ENCODE measurements at regions not wholly inside any gene's neighbourhood (a gene's known extent, or its start where the extent isn't known, plus 50 kb on each side); places are given as distances from the start of the nearest gene placed in this dataset.

DNA sequence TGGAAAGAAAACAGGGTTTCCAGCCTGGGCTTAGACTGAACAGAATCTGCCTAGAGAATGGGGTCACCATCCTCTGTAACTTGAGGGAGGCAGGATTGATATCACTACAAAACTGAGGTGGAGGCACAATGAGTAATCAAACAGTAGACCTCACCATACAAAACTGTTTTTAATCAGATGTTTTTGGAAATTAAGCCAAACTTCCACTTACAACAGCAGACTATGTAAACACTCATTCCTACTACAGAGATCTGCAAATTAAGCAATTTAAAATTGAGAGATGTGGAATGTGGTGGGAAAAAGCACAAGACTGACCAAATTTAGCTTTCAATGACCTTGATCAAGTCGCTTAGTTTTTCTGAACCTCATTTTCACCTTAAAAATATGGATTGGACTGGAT, 104.3 kb upstream of the SLC38A4 start:
- Mint-ChIP-seq H3K36me3 (peaks cover 0 to 4% (median 0%) of the 10 kb centered on the region in 5 donors), H3K27me3 (peaks cover 8 to 23% (median 14%) of the 10 kb centered on the region in 5 donors), H3K4me1 (peaks cover 0 to 6% (median 0%) of the 10 kb centered on the region in 7 donors), H3K4me3 (no peak overlapping the region), H3K27ac (no peak overlapping the region), H3K9me3 (peaks cover 0 to 3% (median 0%) of the 10 kb centered on the region in 11 donors)
- CTCF ChIA-PET = interaction anchor here (0.7 kb wide), 1 partner anchor 942 kb away, joined by 3 read pairs; no protein-coding TSS in a partner anchor
- intact Hi-C loops (cut with micrococcal nuclease) = loop anchor here in 1 of 2 donors (5.0 kb wide), 1 partner anchor 588 kb away; no protein-coding TSS in a partner anchor
- no peak for DNase-seq
- H3K9me3 ChIP-seq (ENCODE audit: control insufficient read depth in 2 of 3, low read length in 3 of 3) = no peaks in the 10 kb centered on the region
- no peaks in the 10 kb centered on the region for H3K4me1 ChIP-seq (ENCODE audit: control insufficient read depth in 2 of 2, insufficient read depth in 2 of 2, low read length in 2 of 2)
- H3K36me3 ChIP-seq (ENCODE audit: control insufficient read depth in 2 of 3, insufficient read depth in 3 of 3, low read length in 3 of 3) = no peaks in the 10 kb centered on the region
- no peak overlapping the region for H3K27ac ChIP-seq (ENCODE audit: low read depth, low read length)
- ATAC-seq = no peak
- POLR2A ChIA-PET = no interaction called here
- no peaks in the 10 kb centered on the region for H3K27me3 ChIP-seq (ENCODE audit: control insufficient read depth in 2 of 2, insufficient read depth in 2 of 2, low read length in 2 of 2)
- no peak overlapping the region for H3K4me3 ChIP-seq (ENCODE audit: low read length)

DNA sequence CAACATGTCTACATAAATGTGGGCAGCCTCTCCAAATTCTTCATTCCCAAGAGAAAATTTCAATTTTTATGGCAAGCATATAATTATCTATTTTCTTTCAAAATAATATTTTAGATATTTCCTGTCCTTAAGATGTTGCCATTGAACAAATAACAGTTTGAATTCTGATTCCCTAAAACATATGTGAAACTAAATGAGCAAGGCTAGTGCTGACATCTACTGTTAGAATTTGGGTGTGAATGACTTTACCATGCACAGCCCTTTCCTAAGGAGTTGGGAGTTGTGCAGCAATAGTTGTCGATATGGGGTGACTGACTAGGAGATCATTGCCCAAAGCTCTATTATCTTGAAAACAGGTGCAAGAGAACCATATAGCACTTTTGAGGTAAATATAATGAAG, 108.2 kb upstream of the SLC38A4 start:
- intact Hi-C loops (cut with micrococcal nuclease) = loop anchor here (1.0 to 5.0 kb wide), 5 partner anchors 592 to 862 kb away; no protein-coding TSS in a partner anchor

DNA sequence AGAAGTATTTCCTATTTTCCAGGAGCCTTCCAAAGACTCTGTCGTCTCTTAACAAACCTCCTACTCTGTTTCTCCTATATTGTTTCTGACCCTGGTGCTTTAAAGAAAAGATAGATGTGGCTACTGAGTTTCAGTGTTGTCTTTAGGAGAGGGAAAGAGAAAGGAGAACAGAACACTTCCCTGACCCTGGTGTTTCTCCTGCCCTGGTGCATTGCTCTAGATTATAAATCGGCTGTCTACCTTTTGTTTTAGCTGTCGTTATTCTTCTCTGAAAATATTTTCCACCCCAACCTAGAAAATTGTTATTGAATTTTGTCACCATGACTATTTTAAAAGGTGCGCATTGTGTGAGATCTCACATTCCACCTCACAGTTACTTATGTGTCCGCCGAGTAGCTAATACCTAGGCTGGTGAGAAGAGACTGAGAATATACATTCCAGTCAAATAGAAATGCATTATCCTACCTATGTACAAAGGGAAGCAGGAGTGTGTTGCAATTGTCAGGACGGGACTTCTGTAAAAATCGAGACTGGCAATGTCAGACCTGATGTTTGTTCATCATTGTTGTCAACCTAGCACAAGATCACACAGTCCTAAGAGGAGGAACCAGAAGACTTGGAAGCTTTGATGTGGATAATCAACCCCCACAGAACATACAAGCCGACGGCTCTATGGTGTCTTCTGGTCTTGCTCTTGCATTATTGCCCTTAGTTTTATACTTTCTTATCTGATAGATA, 108.7 kb upstream of the SLC38A4 start:
- no peak for ATAC-seq
- Histone ChIP-seq H3K27me3 (ENCODE audit: control insufficient read depth in 2 of 2, insufficient read depth in 2 of 2, low read length in 2 of 2) (no peaks in the 10 kb centered on the region), H3K4me3 (ENCODE audit: low read length) (no peak overlapping the region), H3K4me1 (ENCODE audit: control insufficient read depth in 2 of 2, insufficient read depth in 2 of 2, low read length in 2 of 2) (no peaks in the 10 kb centered on the region), H3K27ac (ENCODE audit: low read depth, low read length) (no peak overlapping the region), H3K9me3 (ENCODE audit: control insufficient read depth in 2 of 3, low read length in 3 of 3) (no peaks in the 10 kb centered on the region), H3K36me3 (ENCODE audit: control insufficient read depth in 2 of 3, insufficient read depth in 3 of 3, low read length in 3 of 3) (no peaks in the 10 kb centered on the region)
- no peaks in the 10 kb centered on the region for H3K36me3 Mint-ChIP-seq
- no peak overlapping the region for H3K4me3 Mint-ChIP-seq
- POLR2A ChIA-PET = no interaction called here
- H3K4me1 Mint-ChIP-seq = peaks cover 0 to 6% (median 0%) of the 10 kb centered on the region in 7 donors
- peaks cover 5 to 32% (median 16%) of the 10 kb centered on the region in 5 donors for H3K27me3 Mint-ChIP-seq
- peaks cover 0 to 1% (median 0%) of the 10 kb centered on the region in 11 donors for H3K9me3 Mint-ChIP-seq
- CTCF ChIA-PET = interaction anchor here (1.2 to 1.4 kb wide), 2 partner anchors 583 to 810 kb away, joined by 3 read pairs; no protein-coding TSS in a partner anchor
- intact Hi-C loops (cut with micrococcal nuclease) = loop anchor here (1.0 to 5.0 kb wide), 5 partner anchors 592 to 862 kb away; no protein-coding TSS in a partner anchor
- peak in 1 of 9 donors; percentile 9 for DNase-seq
- no peak overlapping the region for H3K27ac Mint-ChIP-seq

More for the DNA sequence above, 108.2 kb upstream of the SLC38A4 start:
- H3K36me3 ChIP-seq (ENCODE audit: control insufficient read depth in 2 of 3, insufficient read depth in 3 of 3, low read length in 3 of 3) = no peaks in the 10 kb centered on the region
- CTCF ChIA-PET = interaction anchor here (1.2 to 1.4 kb wide), 2 partner anchors 582 to 809 kb away, joined by 3 read pairs; no protein-coding TSS in a partner anchor
- ATAC-seq = no peak
- no peaks in the 10 kb centered on the region for H3K27me3 ChIP-seq (ENCODE audit: control insufficient read depth in 2 of 2, insufficient read depth in 2 of 2, low read length in 2 of 2)
- POLR2A ChIA-PET = no interaction called here
- Mint-ChIP-seq H3K4me1 (peaks cover 0 to 6% (median 0%) of the 10 kb centered on the region in 7 donors), H3K27me3 (peaks cover 5 to 32% (median 16%) of the 10 kb centered on the region in 5 donors), H3K27ac (no peak overlapping the region), H3K36me3 (no peaks in the 10 kb centered on the region), H3K4me3 (no peak overlapping the region), H3K9me3 (peaks cover 0 to 1% (median 0%) of the 10 kb centered on the region in 11 donors)
- no peaks in the 10 kb centered on the region for H3K9me3 ChIP-seq (ENCODE audit: control insufficient read depth in 2 of 3, low read length in 3 of 3)
- no peaks in the 10 kb centered on the region for H3K4me1 ChIP-seq (ENCODE audit: control insufficient read depth in 2 of 2, insufficient read depth in 2 of 2, low read length in 2 of 2)
- H3K27ac ChIP-seq (ENCODE audit: low read depth, low read length) = no peak overlapping the region
- peak in 3 of 9 donors; percentile 2 to 17 (median 15) for DNase-seq
- no peak overlapping the region for H3K4me3 ChIP-seq (ENCODE audit: low read length)

DNA sequence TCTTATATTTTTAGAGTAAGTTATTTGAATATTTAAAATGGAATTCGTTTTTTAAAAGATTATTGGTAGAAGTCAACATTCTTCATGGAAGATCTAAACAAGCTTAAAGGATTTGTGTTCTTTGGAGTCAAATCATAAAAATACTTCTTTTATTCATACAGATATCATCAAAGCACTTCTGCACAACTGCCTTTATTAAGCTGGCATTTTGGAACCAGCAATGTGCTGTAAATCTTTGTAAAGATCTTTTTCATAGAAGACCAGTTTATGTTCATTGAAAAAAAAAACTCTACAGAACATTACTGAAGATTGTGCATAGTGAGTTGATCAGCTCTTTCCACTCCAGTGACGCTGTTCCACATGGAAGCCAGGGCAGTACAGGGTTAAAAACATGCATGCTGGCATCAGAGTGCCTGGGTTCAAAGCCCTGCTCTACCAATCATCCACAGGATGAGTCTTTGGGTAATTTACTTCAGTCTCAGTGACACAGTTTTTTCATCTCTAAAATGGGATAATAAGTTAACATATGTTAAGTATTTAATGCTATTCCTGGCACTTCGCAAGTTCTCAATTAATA, 109.6 kb upstream of the SLC38A4 start:
- peaks cover 5 to 32% (median 16%) of the 10 kb centered on the region in 5 donors for H3K27me3 Mint-ChIP-seq
- no peaks in the 10 kb centered on the region for H3K9me3 ChIP-seq (ENCODE audit: control insufficient read depth in 2 of 3, low read length in 3 of 3)
- H3K36me3 Mint-ChIP-seq = no peaks in the 10 kb centered on the region
- no peak for DNase-seq
- intact Hi-C loops (cut with micrococcal nuclease) = loop anchor here in 1 of 2 donors (2.0 kb wide), 1 partner anchor 783 kb away; no protein-coding TSS in a partner anchor
- ChIA-PET POLR2A (no interaction called here), CTCF (interaction anchor here (0.6 to 1.2 kb wide), 4 partner anchors 26 to 1131 kb away, joined by 3 read pairs; no protein-coding TSS in a partner anchor)
- H3K4me1 ChIP-seq (ENCODE audit: control insufficient read depth in 2 of 2, insufficient read depth in 2 of 2, low read length in 2 of 2) = no peaks in the 10 kb centered on the region
- peaks cover 0 to 6% (median 0%) of the 10 kb centered on the region in 7 donors for H3K4me1 Mint-ChIP-seq
- no peak overlapping the region for H3K4me3 ChIP-seq (ENCODE audit: low read length)
- no peaks in the 10 kb centered on the region for H3K36me3 ChIP-seq (ENCODE audit: control insufficient read depth in 2 of 3, insufficient read depth in 3 of 3, low read length in 3 of 3)
- H3K4me3 Mint-ChIP-seq = no peak overlapping the region
- H3K27ac ChIP-seq (ENCODE audit: low read depth, low read length) = no peak overlapping the region
- peaks cover 0 to 1% (median 0%) of the 10 kb centered on the region in 11 donors for H3K9me3 Mint-ChIP-seq
- no peak overlapping the region for H3K27ac Mint-ChIP-seq
- no peaks in the 10 kb centered on the region for H3K27me3 ChIP-seq (ENCODE audit: control insufficient read depth in 2 of 2, insufficient read depth in 2 of 2, low read length in 2 of 2)
- no peak for ATAC-seq

DNA sequence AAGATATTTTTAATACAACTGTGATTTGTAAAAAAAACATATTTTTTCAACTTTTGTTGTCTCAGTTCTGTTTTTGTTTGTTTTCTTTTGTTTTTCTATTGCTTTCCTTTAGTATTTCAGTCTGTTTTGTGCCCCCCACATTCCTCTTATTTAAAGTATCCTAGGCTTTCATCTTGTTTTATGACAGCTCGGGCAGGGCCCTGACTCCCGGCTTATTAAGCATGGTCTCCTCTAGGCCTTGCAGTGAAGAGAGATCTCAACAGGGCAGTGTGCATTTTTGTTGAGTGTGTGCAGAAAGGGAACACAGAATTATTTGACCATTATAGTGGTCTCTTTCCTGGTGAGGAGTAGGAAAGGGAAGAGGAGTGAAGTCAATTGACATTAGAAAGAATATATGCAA, 110.2 kb upstream of the SLC38A4 start:
- Mint-ChIP-seq H3K36me3 (no peaks in the 10 kb centered on the region), H3K4me1 (peaks cover 0 to 6% (median 0%) of the 10 kb centered on the region in 7 donors), H3K27ac (no peak overlapping the region), H3K9me3 (peaks cover 0 to 1% (median 0%) of the 10 kb centered on the region in 11 donors), H3K27me3 (peaks cover 5 to 32% (median 16%) of the 10 kb centered on the region in 5 donors), H3K4me3 (no peak overlapping the region)
- ChIA-PET CTCF (interaction anchor here (0.6 to 0.7 kb wide), 2 partner anchors 27 to 279 kb away, joined by 3 read pairs; no protein-coding TSS in a partner anchor), POLR2A (no interaction called here)
- H3K27me3 ChIP-seq (ENCODE audit: control insufficient read depth in 2 of 2, insufficient read depth in 2 of 2, low read length in 2 of 2) = no peaks in the 10 kb centered on the region
- H3K36me3 ChIP-seq (ENCODE audit: control insufficient read depth in 2 of 3, insufficient read depth in 3 of 3, low read length in 3 of 3) = no peaks in the 10 kb centered on the region
- no peak overlapping the region for H3K27ac ChIP-seq (ENCODE audit: low read depth, low read length)
- no peaks in the 10 kb centered on the region for H3K4me1 ChIP-seq (ENCODE audit: control insufficient read depth in 2 of 2, insufficient read depth in 2 of 2, low read length in 2 of 2)
- DNase-seq (no peak), ATAC-seq (no peak)
- no peak overlapping the region for H3K4me3 ChIP-seq (ENCODE audit: low read length)
- H3K9me3 ChIP-seq (ENCODE audit: control insufficient read depth in 2 of 3, low read length in 3 of 3) = no peaks in the 10 kb centered on the region
- intact Hi-C loops (cut with micrococcal nuclease) = no loop called here

DNA sequence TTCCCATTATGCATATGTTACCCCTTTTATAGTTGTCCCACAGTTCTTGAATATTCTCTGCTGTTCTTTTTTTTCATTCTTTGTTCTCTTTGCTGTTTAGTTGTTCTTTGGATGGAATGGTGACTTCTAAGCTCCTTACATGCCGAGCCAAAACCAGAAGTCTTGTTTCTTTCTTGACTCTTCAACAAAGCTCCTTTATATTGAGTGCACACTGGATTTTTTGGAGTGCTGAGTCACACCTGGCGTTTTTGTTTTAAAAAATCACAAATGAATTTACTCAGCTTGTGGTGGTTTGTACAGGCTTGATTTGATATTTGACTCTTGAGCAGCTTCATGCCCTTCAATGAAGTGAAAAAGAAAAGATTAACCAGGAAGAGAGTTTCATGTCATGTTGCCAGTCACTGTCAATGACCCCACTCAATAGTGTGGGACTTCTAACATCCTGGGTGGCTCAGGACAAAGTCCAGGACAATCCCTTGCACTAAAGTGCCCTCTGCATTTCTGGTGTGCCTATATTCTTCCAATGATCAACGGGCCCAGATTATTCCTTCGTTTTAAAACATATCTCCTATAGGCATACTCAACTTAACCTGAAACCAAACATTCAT, 112.4 kb upstream of the SLC38A4 start:
- Histone ChIP-seq H3K4me1 (ENCODE audit: control insufficient read depth in 2 of 2, insufficient read depth in 2 of 2, low read length in 2 of 2) (no peaks in the 10 kb centered on the region), H3K9me3 (ENCODE audit: control insufficient read depth in 2 of 3, low read length in 3 of 3) (no peaks in the 10 kb centered on the region), H3K27me3 (ENCODE audit: control insufficient read depth in 2 of 2, insufficient read depth in 2 of 2, low read length in 2 of 2) (no peaks in the 10 kb centered on the region), H3K4me3 (ENCODE audit: low read length) (no peak overlapping the region), H3K27ac (ENCODE audit: low read depth, low read length) (no peak overlapping the region), H3K36me3 (ENCODE audit: control insufficient read depth in 2 of 3, insufficient read depth in 3 of 3, low read length in 3 of 3) (no peaks in the 10 kb centered on the region)
- intact Hi-C loops (cut with micrococcal nuclease) = no loop called here
- ChIA-PET CTCF (no interaction called here), POLR2A (no interaction called here)
- Mint-ChIP-seq H3K36me3 (no peaks in the 10 kb centered on the region), H3K27ac (no peak overlapping the region), H3K4me1 (peaks cover 0 to 6% (median 0%) of the 10 kb centered on the region in 7 donors), H3K27me3 (peaks cover 3 to 21% (median 10%) of the 10 kb centered on the region in 5 donors), H3K4me3 (no peak overlapping the region), H3K9me3 (no peaks in the 10 kb centered on the region)
- DNase-seq (no peak), ATAC-seq (no peak)

All from naive thymus-derived CD4-positive, alpha-beta T cell (primary cell).